K562 (cell line): ENCODE measurements at regions not wholly inside any gene's neighbourhood (a gene's known extent, or its start where the extent isn't known, plus 50 kb on each side); places are given as distances from the start of the nearest gene placed in this dataset.

Experiments
- ATF1 ChIP-seq, 2 experiments: fragments of 450-650 bp in 1 of 2; IDR thresholded peaks; 2 replicates each; pipeline ENCODE4 v1.6.1; 2016; ENCODE audit warnings: missing compliant biosample characterization in 1 of 2, missing genetic modification characterization in 1 of 2
- BRCA1 ChIP-seq, 2 experiments: fragments of 450-650 bp in 1 of 2; sonication (generic) in 1 of 2; formaldehyde crosslinking in 1 of 2; IDR thresholded peaks; 2 replicates each; pipeline versions ENCODE4 v1.5.0 to v1.6.1; 2017 to 2020; ENCODE audit warnings: mild to moderate bottlenecking in 1 of 2, missing genetic modification reagents in 1 of 2
- CCNT2 ChIP-seq: IDR thresholded peaks from 2 replicates; pipeline ENCODE4 v1.6.1; 2011; ENCODE audit warnings: borderline replicate concordance, low read depth, mild to moderate bottlenecking, moderate library complexity, mixed read lengths, low read length; ENCODE audit not compliant: insufficient read length; ENCODE audit errors: extremely low read depth
- CEBPG ChIP-seq, 3 experiments: fragments of 200-800 bp in 1 of 3; sonication (Bioruptor generic) in 1 of 3; sonication (generic) in 1 of 3; formaldehyde crosslinking in 1 of 3; IDR thresholded peaks in 2 of 3; conservative IDR thresholded peaks in 1 of 3; 2 replicates each; pipeline versions ENCODE4 v1.6.1 to v1.8.0; 2016 to 2022; ENCODE audit warnings: missing compliant biosample characterization in 2 of 3, missing genetic modification characterization in 2 of 3, mild to moderate bottlenecking in 1 of 3, missing genetic modification reagents in 1 of 3
- EGR1 ChIP-seq: fragments of 450-650 bp; conservative IDR thresholded peaks from 2 replicates; pipeline ENCODE4 v1.6.1; 2017; ENCODE audit warnings: mild to moderate bottlenecking
- ETS2 ChIP-seq: IDR thresholded peaks from 2 replicates; pipeline ENCODE4 v1.6.1; 2016; ENCODE audit warnings: borderline replicate concordance, missing genetic modification characterization, mild to moderate bottlenecking, moderate library complexity, missing compliant biosample characterization; ENCODE audit not compliant: poor library complexity, severe bottlenecking
- PBX2 ChIP-seq, 2 experiments: IDR thresholded peaks in 1 of 2; conservative IDR thresholded peaks in 1 of 2; 2 replicates each; pipeline ENCODE4 v1.6.1; 2016; ENCODE audit warnings: low read depth in 2 of 2, mild to moderate bottlenecking in 1 of 2, missing compliant biosample characterization in 1 of 2, missing genetic modification characterization in 1 of 2, moderate library complexity in 1 of 2
- SMARCA5 ChIP-seq: fragments of 450-650 bp; IDR thresholded peaks from 2 replicates; pipeline ENCODE4 v1.6.1; 2016
- TEAD4 ChIP-seq, 2 experiments: sonication (generic) in 1 of 2; formaldehyde crosslinking in 1 of 2; IDR thresholded peaks; 2 replicates each; pipeline versions ENCODE4 v1.6.1 to v1.8.0; 2012 to 2022; ENCODE audit warnings: borderline replicate concordance in 1 of 2, inconsistent platforms in 1 of 2, low read length in 1 of 2, mild to moderate bottlenecking in 1 of 2, missing genetic modification reagents in 1 of 2
- TF ChIP-seq, protein P1 (sequence below): sonication (generic); formaldehyde crosslinking; IDR thresholded peaks from 2 replicates; pipeline ENCODE4 v1.8.1; 2023; ENCODE audit warnings: mild to moderate bottlenecking, missing genetic modification reagents
- TF ChIP-seq, protein P2 (sequence below): fragments of 250-450 bp; sonication (Bioruptor Pico); IDR thresholded peaks from 2 replicates; pipeline ENCODE4 v1.4.0; 2020; ENCODE audit warnings: borderline replicate concordance
- TF ChIP-seq, protein P3 (sequence below): fragments of 150-350 bp; IDR thresholded peaks from 2 replicates; pipeline ENCODE4 v1.6.1; 2014; ENCODE audit warnings: low read depth, mild to moderate bottlenecking, low read length, borderline replicate concordance

DNA sequence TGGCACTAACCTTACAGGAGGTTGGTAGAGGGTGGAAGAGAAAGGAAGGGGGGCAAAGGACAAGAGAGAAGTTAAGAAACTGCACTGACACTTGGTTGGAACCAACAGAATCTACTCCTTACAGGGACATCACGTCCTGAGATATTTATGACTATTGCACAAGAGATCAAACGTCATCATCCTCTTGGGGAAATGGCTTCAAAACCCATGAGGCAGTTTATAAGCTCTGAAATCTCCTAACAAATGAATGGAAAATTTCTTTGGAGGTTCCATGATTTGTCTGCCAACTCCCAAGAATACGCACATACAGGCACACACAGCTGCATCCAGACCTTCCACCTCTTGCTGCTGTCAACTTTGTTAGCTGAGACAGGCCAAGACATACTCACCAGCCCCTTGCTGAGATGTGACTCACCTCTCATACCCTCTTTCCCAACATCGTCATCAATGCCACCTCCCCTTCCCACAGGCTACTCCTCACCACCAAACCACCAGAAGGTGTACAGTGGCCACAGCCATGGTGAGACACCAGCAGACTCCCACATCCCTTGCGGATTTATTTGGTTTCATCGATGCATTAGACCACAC lies 135.5 kb downstream of the SETD4 start (continued):
- no peak for TF ChIP-seq PBX2 (CRISPR knock-in tag; IDR thresholded peaks at IDR 0.05; ENCODE audit: low read depth)
- TF ChIP-seq PBX2 (tag; conservative IDR thresholded peaks at IDR 0.05; ENCODE audit: low read depth), result peak; percentile 44; the same call in 1 of the 2 replicates
- TF ChIP-seq, protein P1, sequence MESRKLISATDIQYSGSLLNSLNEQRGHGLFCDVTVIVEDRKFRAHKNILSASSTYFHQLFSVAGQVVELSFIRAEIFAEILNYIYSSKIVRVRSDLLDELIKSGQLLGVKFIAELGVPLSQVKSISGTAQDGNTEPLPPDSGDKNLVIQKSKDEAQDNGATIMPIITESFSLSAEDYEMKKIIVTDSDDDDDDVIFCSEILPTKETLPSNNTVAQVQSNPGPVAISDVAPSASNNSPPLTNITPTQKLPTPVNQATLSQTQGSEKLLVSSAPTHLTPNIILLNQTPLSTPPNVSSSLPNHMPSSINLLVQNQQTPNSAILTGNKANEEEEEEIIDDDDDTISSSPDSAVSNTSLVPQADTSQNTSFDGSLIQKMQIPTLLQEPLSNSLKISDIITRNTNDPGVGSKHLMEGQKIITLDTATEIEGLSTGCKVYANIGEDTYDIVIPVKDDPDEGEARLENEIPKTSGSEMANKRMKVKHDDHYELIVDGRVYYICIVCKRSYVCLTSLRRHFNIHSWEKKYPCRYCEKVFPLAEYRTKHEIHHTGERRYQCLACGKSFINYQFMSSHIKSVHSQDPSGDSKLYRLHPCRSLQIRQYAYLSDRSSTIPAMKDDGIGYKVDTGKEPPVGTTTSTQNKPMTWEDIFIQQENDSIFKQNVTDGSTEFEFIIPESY (CRISPR knock-in tag), result no peak
- no peak for TF ChIP-seq SMARCA5
- no peak for TF ChIP-seq CCNT2
- no peak for TF ChIP-seq ETS2 (tag)
- no peak for TF ChIP-seq ATF1 (CRISPR knock-in tag; IDR thresholded peaks at IDR 0.05)
- peak; percentile 11; the same call in 1 of the 2 replicates for TF ChIP-seq ATF1 (tag; IDR thresholded peaks at IDR 0.05)
- TF ChIP-seq BRCA1 (IDR thresholded peaks at IDR 0.05), result no peak
- no peak for TF ChIP-seq BRCA1 (CRISPR knock-in tag; IDR thresholded peaks at IDR 0.05)
- no peak for TF ChIP-seq TEAD4 (IDR thresholded peaks at IDR 0.05; ENCODE audit: low read length)
- no peak for TF ChIP-seq TEAD4 (CRISPR knock-in tag; IDR thresholded peaks at IDR 0.05; ENCODE audit: borderline replicate concordance)
- no peak for TF ChIP-seq EGR1
- TF ChIP-seq, protein P2, sequence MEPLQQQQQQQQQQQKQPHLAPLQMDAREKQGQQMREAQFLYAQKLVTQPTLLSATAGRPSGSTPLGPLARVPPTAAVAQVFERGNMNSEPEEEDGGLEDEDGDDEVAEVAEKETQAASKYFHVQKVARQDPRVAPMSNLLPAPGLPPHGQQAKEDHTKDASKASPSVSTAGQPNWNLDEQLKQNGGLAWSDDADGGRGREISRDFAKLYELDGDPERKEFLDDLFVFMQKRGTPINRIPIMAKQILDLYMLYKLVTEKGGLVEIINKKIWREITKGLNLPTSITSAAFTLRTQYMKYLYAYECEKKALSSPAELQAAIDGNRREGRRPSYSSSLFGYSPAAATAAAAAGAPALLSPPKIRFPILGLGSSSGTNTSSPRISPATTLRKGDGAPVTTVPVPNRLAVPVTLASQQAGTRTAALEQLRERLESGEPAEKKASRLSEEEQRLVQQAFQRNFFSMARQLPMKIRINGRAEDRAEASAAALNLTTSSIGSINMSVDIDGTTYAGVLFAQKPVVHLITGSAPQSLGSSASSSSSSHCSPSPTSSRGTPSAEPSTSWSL, result no peak
- TF ChIP-seq, protein P3, sequence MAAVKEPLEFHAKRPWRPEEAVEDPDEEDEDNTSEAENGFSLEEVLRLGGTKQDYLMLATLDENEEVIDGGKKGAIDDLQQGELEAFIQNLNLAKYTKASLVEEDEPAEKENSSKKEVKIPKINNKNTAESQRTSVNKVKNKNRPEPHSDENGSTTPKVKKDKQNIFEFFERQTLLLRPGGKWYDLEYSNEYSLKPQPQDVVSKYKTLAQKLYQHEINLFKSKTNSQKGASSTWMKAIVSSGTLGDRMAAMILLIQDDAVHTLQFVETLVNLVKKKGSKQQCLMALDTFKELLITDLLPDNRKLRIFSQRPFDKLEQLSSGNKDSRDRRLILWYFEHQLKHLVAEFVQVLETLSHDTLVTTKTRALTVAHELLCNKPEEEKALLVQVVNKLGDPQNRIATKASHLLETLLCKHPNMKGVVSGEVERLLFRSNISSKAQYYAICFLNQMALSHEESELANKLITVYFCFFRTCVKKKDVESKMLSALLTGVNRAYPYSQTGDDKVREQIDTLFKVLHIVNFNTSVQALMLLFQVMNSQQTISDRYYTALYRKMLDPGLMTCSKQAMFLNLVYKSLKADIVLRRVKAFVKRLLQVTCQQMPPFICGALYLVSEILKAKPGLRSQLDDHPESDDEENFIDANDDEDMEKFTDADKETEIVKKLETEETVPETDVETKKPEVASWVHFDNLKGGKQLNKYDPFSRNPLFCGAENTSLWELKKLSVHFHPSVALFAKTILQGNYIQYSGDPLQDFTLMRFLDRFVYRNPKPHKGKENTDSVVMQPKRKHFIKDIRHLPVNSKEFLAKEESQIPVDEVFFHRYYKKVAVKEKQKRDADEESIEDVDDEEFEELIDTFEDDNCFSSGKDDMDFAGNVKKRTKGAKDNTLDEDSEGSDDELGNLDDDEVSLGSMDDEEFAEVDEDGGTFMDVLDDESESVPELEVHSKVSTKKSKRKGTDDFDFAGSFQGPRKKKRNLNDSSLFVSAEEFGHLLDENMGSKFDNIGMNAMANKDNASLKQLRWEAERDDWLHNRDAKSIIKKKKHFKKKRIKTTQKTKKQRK, result no peak
- TF ChIP-seq CEBPG (CRISPR knock-in tag; IDR thresholded peaks at IDR 0.05), result peak; percentile 54; the same call in 1 of the 2 replicates
- TF ChIP-seq CEBPG (tag; conservative IDR thresholded peaks at IDR 0.05 in 1 of 2, IDR thresholded peaks at IDR 0.05 in 1 of 2), result peak; percentile 57 to 62
